ENCODE measurements at regions not wholly inside any gene's neighbourhood (a gene's known extent, or its start where the extent isn't known, plus 50 kb on each side); places are given as distances from the start of the nearest gene placed in this dataset.

GRCh38 chr22:48855013-48855412, 972.7 kb downstream of the BRD1 start:
- peaks cover 68% of the 10 kb centered on the region for H3K27me3 ChIP-seq (replicated peaks; ENCODE audit: insufficient read depth, low read length)
- no peak overlapping the region for H3K4me3 ChIP-seq (ENCODE audit: low read length)
- H3K4me2 ChIP-seq (ENCODE audit: low read depth, low read length): no peak overlapping the region
- no peak overlapping the region for H3K9ac ChIP-seq (ENCODE audit: low read length)
- no peaks in the 10 kb centered on the region for H3K79me2 ChIP-seq (ENCODE audit: low read length)
- no peak for DNase-seq
- no peak overlapping the region for H2AFZ ChIP-seq (ENCODE audit: low read length)
- no peaks in the 10 kb centered on the region for H3K4me1 ChIP-seq (ENCODE audit: low read length)
- no peaks in the 10 kb centered on the region for H3K9me3 ChIP-seq (replicated peaks; ENCODE audit: insufficient read depth, low read length)
- H4K20me1 ChIP-seq (ENCODE audit: insufficient read depth, low read length): no peaks in the 10 kb centered on the region
- no peak for TF ChIP-seq CTCF (IDR thresholded peaks at IDR 0.05; ENCODE audit: low read length)
- TF ChIP-seq EZH2 (optimal IDR thresholded peaks at IDR 0.05; ENCODE audit: low read depth, low read length): no peak
- TF ChIP-seq EZH2phosphoT487 (IDR thresholded peaks at IDR 0.05; ENCODE audit: low read length): no peak
- no peaks in the 10 kb centered on the region for H3K9me2 ChIP-seq (replicated peaks; ENCODE audit: insufficient read depth, low read length)
- no peak overlapping the region for H3K27ac ChIP-seq (ENCODE audit: low read length)
- no peaks in the 10 kb centered on the region for H3F3A ChIP-seq (ENCODE audit: insufficient read depth, low read length)
- H3K36me3 ChIP-seq (replicated peaks; ENCODE audit: insufficient read depth, low read length): no peaks in the 10 kb centered on the region

GRCh38 chr22:48853627-48854240, 973.9 kb downstream of the BRD1 start:
- no peaks in the 10 kb centered on the region for H3K36me3 ChIP-seq (replicated peaks; ENCODE audit: insufficient read depth, low read length)
- TF ChIP-seq EZH2 (optimal IDR thresholded peaks at IDR 0.05; ENCODE audit: low read depth, low read length): no peak
- no peak for TF ChIP-seq CTCF (IDR thresholded peaks at IDR 0.05; ENCODE audit: low read length)
- no peak for TF ChIP-seq EZH2phosphoT487 (IDR thresholded peaks at IDR 0.05; ENCODE audit: low read length)
- H3K4me2 ChIP-seq (ENCODE audit: low read depth, low read length): no peak overlapping the region
- H2AFZ ChIP-seq (ENCODE audit: low read length): no peak overlapping the region
- no peak overlapping the region for H3K4me3 ChIP-seq (ENCODE audit: low read length)
- H3K9me2 ChIP-seq (replicated peaks; ENCODE audit: insufficient read depth, low read length): no peaks in the 10 kb centered on the region
- H3K4me1 ChIP-seq (ENCODE audit: low read length): no peaks in the 10 kb centered on the region
- no peak for DNase-seq
- no peaks in the 10 kb centered on the region for H3F3A ChIP-seq (ENCODE audit: insufficient read depth, low read length)
- no peak overlapping the region for H3K9ac ChIP-seq (ENCODE audit: low read length)
- H4K20me1 ChIP-seq (ENCODE audit: insufficient read depth, low read length): no peaks in the 10 kb centered on the region
- no peaks in the 10 kb centered on the region for H3K79me2 ChIP-seq (ENCODE audit: low read length)
- peaks cover 67% of the 10 kb centered on the region for H3K27me3 ChIP-seq (replicated peaks; ENCODE audit: insufficient read depth, low read length)
- H3K27ac ChIP-seq (ENCODE audit: low read length): no peak overlapping the region
- no peaks in the 10 kb centered on the region for H3K9me3 ChIP-seq (replicated peaks; ENCODE audit: insufficient read depth, low read length)

- Histone ChIP-seq H3K9me3 (replicated peaks; ENCODE audit: insufficient read depth, low read length) (no peaks in the 10 kb centered on the region), H3K9ac (ENCODE audit: low read length) (no peak overlapping the region), H3K36me3 (replicated peaks; ENCODE audit: insufficient read depth, low read length) (no peaks in the 10 kb centered on the region), H3K27me3 (replicated peaks; ENCODE audit: insufficient read depth, low read length) (peaks cover 53% of the 10 kb centered on the region), H3K79me2 (ENCODE audit: low read length) (no peaks in the 10 kb centered on the region), H4K20me1 (ENCODE audit: insufficient read depth, low read length) (no peaks in the 10 kb centered on the region), H2AFZ (ENCODE audit: low read length) (no peak overlapping the region), H3K27ac (ENCODE audit: low read length) (no peak overlapping the region), H3K4me3 (ENCODE audit: low read length) (no peak overlapping the region), H3K4me1 (ENCODE audit: low read length) (no peaks in the 10 kb centered on the region), H3F3A (ENCODE audit: insufficient read depth, low read length) (no peaks in the 10 kb centered on the region), H3K4me2 (ENCODE audit: low read depth, low read length) (no peak overlapping the region), H3K9me2 (replicated peaks; ENCODE audit: insufficient read depth, low read length) (no peaks in the 10 kb centered on the region)
- no peak for DNase-seq
- TF ChIP-seq EZH2 (optimal IDR thresholded peaks at IDR 0.05; ENCODE audit: low read depth, low read length) (no peak), EZH2phosphoT487 (IDR thresholded peaks at IDR 0.05; ENCODE audit: low read length) (no peak), CTCF (IDR thresholded peaks at IDR 0.05; ENCODE audit: low read length) (no peak)
Measured at GRCh38 chr22:48851933-48852549, 975.6 kb downstream of the BRD1 start.

All from MM.1S (cell line).